ENCODE measurements at regions not wholly inside any gene's neighbourhood (a gene's known extent, or its start where the extent isn't known, plus 50 kb on each side); places are given as distances from the start of the nearest gene placed in this dataset.

DNA sequence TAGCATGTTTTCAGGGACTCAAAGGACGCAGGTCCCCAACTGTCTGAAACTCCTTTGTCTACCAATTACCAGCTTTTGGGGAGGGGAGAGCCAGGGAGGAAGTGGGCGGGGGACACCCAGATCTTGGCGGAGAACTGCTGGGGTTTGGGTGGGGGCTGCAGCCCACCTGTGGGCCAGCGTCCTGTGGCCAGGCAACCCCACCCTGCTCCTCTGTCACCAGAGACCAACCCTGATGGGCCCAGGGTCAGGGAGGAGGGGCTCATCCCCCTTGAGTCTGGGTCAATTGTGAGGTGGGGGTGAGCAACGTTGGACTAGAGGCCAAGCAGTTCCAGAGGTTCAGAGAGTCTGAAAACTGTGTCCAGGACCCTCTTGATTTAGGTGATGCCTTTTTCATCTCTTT lies 96.1 kb upstream of the TARDBP start:
- TF ChIP-seq, protein P1, sequence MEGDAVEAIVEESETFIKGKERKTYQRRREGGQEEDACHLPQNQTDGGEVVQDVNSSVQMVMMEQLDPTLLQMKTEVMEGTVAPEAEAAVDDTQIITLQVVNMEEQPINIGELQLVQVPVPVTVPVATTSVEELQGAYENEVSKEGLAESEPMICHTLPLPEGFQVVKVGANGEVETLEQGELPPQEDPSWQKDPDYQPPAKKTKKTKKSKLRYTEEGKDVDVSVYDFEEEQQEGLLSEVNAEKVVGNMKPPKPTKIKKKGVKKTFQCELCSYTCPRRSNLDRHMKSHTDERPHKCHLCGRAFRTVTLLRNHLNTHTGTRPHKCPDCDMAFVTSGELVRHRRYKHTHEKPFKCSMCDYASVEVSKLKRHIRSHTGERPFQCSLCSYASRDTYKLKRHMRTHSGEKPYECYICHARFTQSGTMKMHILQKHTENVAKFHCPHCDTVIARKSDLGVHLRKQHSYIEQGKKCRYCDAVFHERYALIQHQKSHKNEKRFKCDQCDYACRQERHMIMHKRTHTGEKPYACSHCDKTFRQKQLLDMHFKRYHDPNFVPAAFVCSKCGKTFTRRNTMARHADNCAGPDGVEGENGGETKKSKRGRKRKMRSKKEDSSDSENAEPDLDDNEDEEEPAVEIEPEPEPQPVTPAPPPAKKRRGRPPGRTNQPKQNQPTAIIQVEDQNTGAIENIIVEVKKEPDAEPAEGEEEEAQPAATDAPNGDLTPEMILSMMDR (conservative IDR thresholded peaks at IDR 0.05 in 1 of 2, IDR thresholded peaks at IDR 0.05 in 1 of 2; ENCODE audit: extremely low read depth in 1 of 2, insufficient read depth in 1 of 2, low read depth in 1 of 2, low read length in 2 of 2): no peak
- TF ChIP-seq EZH2 (IDR thresholded peaks at IDR 0.05; ENCODE audit: borderline replicate concordance, low read length): no peak

Measured in mammary epithelial cell (primary cell).